B cell (primary cell): ENCODE measurements at regions not wholly inside any gene's neighbourhood (a gene's known extent, or its start where the extent isn't known, plus 50 kb on each side); places are given as distances from the start of the nearest gene placed in this dataset.

Source experiments
- CTCF ChIP-seq: fragments of 200-600 bp; IDR thresholded peaks from one replicate; pipeline ENCODE4 v1.8.0; 2022; ENCODE audit warnings: antibody characterized with exemption, mild to moderate bottlenecking
- EZH2 ChIP-seq: IDR thresholded peaks from 2 replicates; pipeline ENCODE4 v1.6.1; 2012; ENCODE audit warnings: borderline replicate concordance, low read depth, mild to moderate bottlenecking, moderate library complexity, low read length; ENCODE audit not compliant: insufficient read depth, poor library complexity, severe bottlenecking

- TF ChIP-seq CTCF = no peak
- no peak for TF ChIP-seq EZH2
These were observed 277.6 kb upstream of the PHF14 start for GRCh38 chr7:10696064-10696463.
